OCI-LY3 (cell line): ENCODE measurements at regions not wholly inside any gene's neighbourhood (a gene's known extent, or its start where the extent isn't known, plus 50 kb on each side); places are given as distances from the start of the nearest gene placed in this dataset.

Experiments
- CTCF ChIP-seq: fragments of 200-600, 300-600 bp; sonication (generic); IDR thresholded peaks from 2 replicates; pipeline ENCODE4 v1.5.1; 2014; ENCODE audit warnings: antibody characterized with exemption, low read length, low read depth
- EZH2phosphoT487 ChIP-seq: fragments of 200-600 bp; shearing (Covaris generic); IDR thresholded peaks from 2 replicates; pipeline ENCODE4 v1.6.1; 2018; ENCODE audit warnings: antibody characterized with exemption, mixed run types, low read depth

DNA sequence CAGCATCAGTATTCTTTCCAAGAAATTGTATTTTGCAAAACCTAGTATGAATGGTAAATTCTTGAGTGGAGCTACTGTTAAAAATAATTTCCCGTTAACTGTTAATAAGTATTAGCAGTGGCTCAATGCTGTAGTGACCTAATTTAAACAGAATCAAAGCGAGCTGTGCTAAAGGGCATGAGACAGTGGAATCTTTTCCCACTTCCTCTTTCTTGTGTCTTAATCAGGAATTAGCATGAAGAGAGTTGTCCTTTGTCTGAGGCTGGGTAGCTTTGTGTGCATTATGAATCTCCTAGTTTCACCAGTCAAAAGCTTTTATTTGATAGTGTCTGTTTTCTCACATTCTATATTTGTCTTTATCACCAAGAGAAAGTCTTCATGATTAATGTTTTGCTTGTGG lies 298.8 kb upstream of the GCFC2 start:
- TF ChIP-seq CTCF (no peak), EZH2phosphoT487 (no peak)
